WTC11 (cell line): ENCODE measurements at regions not wholly inside any gene's neighbourhood (a gene's known extent, or its start where the extent isn't known, plus 50 kb on each side); places are given as distances from the start of the nearest gene placed in this dataset.

Source experiments
- ATAC-seq: fragments of 200-7000 bp; cut with Tn5 transposase; 2 replicates; pipeline ENCODE4 v1.10.0; 2021; ENCODE audit warnings: mild to moderate bottlenecking, moderate library complexity
- CTCF ChIA-PET: fragments of 300-600 bp; sonication (Branson Sonifier 250); formaldehyde crosslinking; loops from one replicate; lab custom pipeline; 2021; ENCODE audit warnings: antibody characterized with exemption; lab: Charles Lee
- POLR2A ChIA-PET: fragments of 350-600 bp; sonication (Branson Sonifier 250); formaldehyde crosslinking; loops from one replicate; lab custom pipeline; 2021; ENCODE audit warnings: antibody characterized with exemption; lab: Charles Lee
- DNase-seq: peaks from one replicate; pipeline ENCODE4 v3.0.0; 2021; ENCODE audit warnings: low spot score
- H3K27ac Mint-ChIP-seq: 2 replicates; pipeline ENCODE4 v1.8.0; 2021; ENCODE audit warnings: mixed read lengths
- H3K27me3 Mint-ChIP-seq: 2 replicates; pipeline ENCODE4 v1.8.0; 2021; ENCODE audit warnings: low read depth, mild to moderate bottlenecking, moderate library complexity, mixed read lengths
- H3K36me3 Mint-ChIP-seq: 2 replicates; pipeline ENCODE4 v1.8.0; 2021; ENCODE audit warnings: mixed read lengths
- H3K4me1 Mint-ChIP-seq: 2 replicates; pipeline ENCODE4 v1.8.0; 2022; ENCODE audit warnings: mixed read lengths
- H3K4me3 Mint-ChIP-seq: 2 replicates; pipeline ENCODE4 v1.8.0; 2021; ENCODE audit warnings: mild to moderate bottlenecking, moderate library complexity, mixed read lengths
- H3K9me3 Mint-ChIP-seq: 2 replicates; pipeline ENCODE4 v1.8.0; 2021; ENCODE audit warnings: mixed read lengths
- ATF1 ChIP-seq: sonication (generic); formaldehyde crosslinking; IDR thresholded peaks from 2 replicates; pipeline ENCODE4 v1.8.1; 2023; ENCODE audit warnings: mild to moderate bottlenecking, moderate library complexity, missing genetic modification reagents
- CREM ChIP-seq: sonication (generic); formaldehyde crosslinking; IDR thresholded peaks from 2 replicates; pipeline ENCODE4 v1.8.1; 2022; ENCODE audit warnings: mild to moderate bottlenecking, missing genetic modification reagents, moderate library complexity
- EMX1 ChIP-seq: fragments of 250-450 bp; sonication (Bioruptor Pico); IDR thresholded peaks from 2 replicates; pipeline ENCODE4 v1.8.0; 2021; ENCODE audit warnings: mild to moderate bottlenecking
- FOXK1 ChIP-seq: sonication (generic); formaldehyde crosslinking; IDR thresholded peaks from 2 replicates; pipeline ENCODE4 v1.8.0; 2022; ENCODE audit warnings: mild to moderate bottlenecking, moderate library complexity, missing genetic modification reagents
- NR3C1 ChIP-seq: sonication (generic); formaldehyde crosslinking; conservative IDR thresholded peaks from 2 replicates; pipeline ENCODE4 v1.8.1; 2023; ENCODE audit warnings: low read depth, mild to moderate bottlenecking, missing genetic modification reagents
- PRRX2 ChIP-seq: fragments of 250-450 bp; sonication (Bioruptor Pico); IDR thresholded peaks from 2 replicates; pipeline ENCODE4 v1.8.0; 2021; ENCODE audit warnings: mild to moderate bottlenecking
- RELA ChIP-seq: sonication (generic); formaldehyde crosslinking; IDR thresholded peaks from 2 replicates; pipeline ENCODE4 v1.8.1; 2022; ENCODE audit warnings: missing genetic modification reagents, mild to moderate bottlenecking, borderline replicate concordance
- SMAD4 ChIP-seq: sonication (generic); formaldehyde crosslinking; IDR thresholded peaks from 2 replicates; pipeline ENCODE4 v1.8.0; 2022; ENCODE audit warnings: mild to moderate bottlenecking, missing genetic modification reagents
- SOX15 ChIP-seq: fragments of 250-450 bp; sonication (Bioruptor Pico); IDR thresholded peaks from 2 replicates; pipeline ENCODE4 v1.9.0; 2021; ENCODE audit warnings: mild to moderate bottlenecking
- ZNF219 ChIP-seq: sonication (generic); formaldehyde crosslinking; IDR thresholded peaks from 2 replicates; pipeline ENCODE4 v1.8.0; 2023; ENCODE audit warnings: missing genetic modification reagents, mild to moderate bottlenecking, borderline replicate concordance
- TF ChIP-seq, protein P1 (sequence below): sonication (generic); formaldehyde crosslinking; IDR thresholded peaks from 2 replicates; pipeline ENCODE4 v1.8.0; 2023; ENCODE audit warnings: missing genetic modification reagents, mild to moderate bottlenecking, borderline replicate concordance
- TF ChIP-seq, protein P2 (sequence below): sonication (generic); formaldehyde crosslinking; IDR thresholded peaks from 2 replicates; pipeline ENCODE4 v1.8.1; 2023; ENCODE audit warnings: mild to moderate bottlenecking, missing genetic modification reagents, moderate library complexity
- TF ChIP-seq, protein P3 (sequence below): sonication (generic); formaldehyde crosslinking; IDR thresholded peaks from 2 replicates; pipeline ENCODE4 v1.8.0; 2022; ENCODE audit warnings: missing genetic modification reagents
- TF ChIP-seq, protein P4 (sequence below): fragments of 250-450 bp; sonication (Bioruptor Pico); IDR thresholded peaks from 2 replicates; pipeline ENCODE4 v1.9.0; 2021; ENCODE audit warnings: moderate library complexity, mild to moderate bottlenecking, inconsistent platforms, borderline replicate concordance
- TF ChIP-seq, protein P5 (sequence below): sonication (generic); formaldehyde crosslinking; IDR thresholded peaks from 2 replicates; pipeline ENCODE4 v1.8.0; 2022; ENCODE audit warnings: mild to moderate bottlenecking, missing genetic modification reagents

DNA sequence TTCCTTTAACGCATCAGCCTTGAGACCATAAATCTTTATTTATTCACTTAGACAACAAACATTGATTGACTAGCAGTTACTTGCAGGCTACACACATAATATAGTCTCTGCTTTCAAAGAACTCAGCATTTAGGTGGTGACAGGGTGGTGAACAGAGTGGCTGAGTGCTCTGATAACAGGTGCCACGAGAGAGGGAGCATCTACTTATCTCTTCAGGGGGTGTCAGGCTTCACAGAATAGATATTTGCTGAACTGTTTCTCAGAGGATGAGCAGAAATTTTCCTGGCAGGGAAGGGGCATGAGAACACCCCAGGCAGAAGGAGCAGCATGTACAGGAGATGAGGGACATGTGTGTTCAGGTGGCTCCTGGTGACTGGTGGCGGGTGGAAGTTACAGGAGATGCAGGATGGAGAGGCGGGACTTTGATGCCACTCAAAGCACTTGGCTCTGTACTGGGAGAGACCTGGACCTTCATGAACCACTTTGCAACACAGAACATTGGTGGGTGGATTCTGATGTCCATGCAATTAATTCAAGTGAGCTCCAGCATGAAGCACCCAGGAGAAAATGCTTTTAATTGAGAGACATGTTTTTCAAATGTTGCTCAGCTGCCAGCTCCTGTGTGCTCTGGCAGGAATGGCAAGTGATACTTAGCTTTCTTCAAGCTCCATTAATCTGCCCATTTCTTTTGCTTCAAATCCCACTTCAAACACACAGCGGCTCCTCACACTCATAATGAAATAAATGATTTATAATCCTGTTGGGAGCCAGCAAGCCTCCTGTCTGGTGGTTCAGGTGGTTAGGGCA is 248.9 kb downstream of the MYCN start:
- POLR2A ChIA-PET = no interaction called here
- no peaks in the 10 kb centered on the region for H3K36me3 Mint-ChIP-seq
- DNase-seq (no peak), ATAC-seq (no peak)
- CTCF ChIA-PET = no interaction called here
- 0 out of 2 replicates have a peak, but pooled peaks cover 6% of the 10 kb centered on the region for H3K9me3 Mint-ChIP-seq
- peaks cover 25% of the 10 kb centered on the region for H3K4me1 Mint-ChIP-seq
- H3K4me3 Mint-ChIP-seq = no peak overlapping the region
- no peaks in the 10 kb centered on the region for H3K27me3 Mint-ChIP-seq
- H3K27ac Mint-ChIP-seq = no peak overlapping the region
- TF ChIP-seq ZNF219 = no peak

DNA sequence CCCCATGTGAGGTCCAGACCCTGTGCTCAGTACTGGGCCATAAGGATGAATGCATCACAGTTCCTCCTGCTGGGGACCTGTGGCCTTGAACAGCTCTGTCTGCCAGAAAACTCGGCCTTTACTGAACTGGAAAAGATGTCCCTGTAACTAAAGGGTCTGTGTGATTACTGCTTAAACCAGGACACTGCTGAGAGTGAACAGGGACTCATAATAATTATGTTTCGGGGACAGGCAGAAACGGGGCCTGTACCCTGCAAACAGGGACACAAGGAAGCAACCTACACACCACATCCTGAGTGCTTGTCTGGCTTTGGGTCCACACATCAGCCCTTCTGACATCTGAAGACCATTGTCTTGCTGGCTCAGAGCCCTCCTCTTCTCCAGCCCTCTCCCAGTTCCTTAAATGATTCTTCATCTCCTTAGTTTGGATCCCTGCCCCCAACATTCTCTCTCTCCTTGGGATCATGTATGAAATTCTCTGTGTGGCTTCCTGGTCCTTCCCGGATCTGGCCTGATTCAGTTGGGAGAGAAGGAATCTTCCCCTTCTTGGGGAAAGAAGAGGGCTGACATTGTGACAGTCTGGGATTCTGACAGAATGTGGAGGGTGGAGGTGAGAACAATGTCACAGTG is 248.0 kb downstream of the MYCN start:
- no peak for ATAC-seq
- no peaks in the 10 kb centered on the region for H3K36me3 Mint-ChIP-seq
- no peaks in the 10 kb centered on the region for H3K9me3 Mint-ChIP-seq
- H3K4me3 Mint-ChIP-seq = no peak overlapping the region
- peaks cover 25% of the 10 kb centered on the region for H3K4me1 Mint-ChIP-seq
- H3K27me3 Mint-ChIP-seq = no peaks in the 10 kb centered on the region
- no peak for TF ChIP-seq EMX1 (CRISPR knock-in tag)
- no peak for TF ChIP-seq PRRX2
- TF ChIP-seq RELA (CRISPR knock-in tag) = no peak
- TF ChIP-seq ATF1 (CRISPR knock-in tag) = no peak
- TF ChIP-seq NR3C1 (CRISPR knock-in tag) = no peak
- no peak for TF ChIP-seq CREM
- TF ChIP-seq, protein P1, sequence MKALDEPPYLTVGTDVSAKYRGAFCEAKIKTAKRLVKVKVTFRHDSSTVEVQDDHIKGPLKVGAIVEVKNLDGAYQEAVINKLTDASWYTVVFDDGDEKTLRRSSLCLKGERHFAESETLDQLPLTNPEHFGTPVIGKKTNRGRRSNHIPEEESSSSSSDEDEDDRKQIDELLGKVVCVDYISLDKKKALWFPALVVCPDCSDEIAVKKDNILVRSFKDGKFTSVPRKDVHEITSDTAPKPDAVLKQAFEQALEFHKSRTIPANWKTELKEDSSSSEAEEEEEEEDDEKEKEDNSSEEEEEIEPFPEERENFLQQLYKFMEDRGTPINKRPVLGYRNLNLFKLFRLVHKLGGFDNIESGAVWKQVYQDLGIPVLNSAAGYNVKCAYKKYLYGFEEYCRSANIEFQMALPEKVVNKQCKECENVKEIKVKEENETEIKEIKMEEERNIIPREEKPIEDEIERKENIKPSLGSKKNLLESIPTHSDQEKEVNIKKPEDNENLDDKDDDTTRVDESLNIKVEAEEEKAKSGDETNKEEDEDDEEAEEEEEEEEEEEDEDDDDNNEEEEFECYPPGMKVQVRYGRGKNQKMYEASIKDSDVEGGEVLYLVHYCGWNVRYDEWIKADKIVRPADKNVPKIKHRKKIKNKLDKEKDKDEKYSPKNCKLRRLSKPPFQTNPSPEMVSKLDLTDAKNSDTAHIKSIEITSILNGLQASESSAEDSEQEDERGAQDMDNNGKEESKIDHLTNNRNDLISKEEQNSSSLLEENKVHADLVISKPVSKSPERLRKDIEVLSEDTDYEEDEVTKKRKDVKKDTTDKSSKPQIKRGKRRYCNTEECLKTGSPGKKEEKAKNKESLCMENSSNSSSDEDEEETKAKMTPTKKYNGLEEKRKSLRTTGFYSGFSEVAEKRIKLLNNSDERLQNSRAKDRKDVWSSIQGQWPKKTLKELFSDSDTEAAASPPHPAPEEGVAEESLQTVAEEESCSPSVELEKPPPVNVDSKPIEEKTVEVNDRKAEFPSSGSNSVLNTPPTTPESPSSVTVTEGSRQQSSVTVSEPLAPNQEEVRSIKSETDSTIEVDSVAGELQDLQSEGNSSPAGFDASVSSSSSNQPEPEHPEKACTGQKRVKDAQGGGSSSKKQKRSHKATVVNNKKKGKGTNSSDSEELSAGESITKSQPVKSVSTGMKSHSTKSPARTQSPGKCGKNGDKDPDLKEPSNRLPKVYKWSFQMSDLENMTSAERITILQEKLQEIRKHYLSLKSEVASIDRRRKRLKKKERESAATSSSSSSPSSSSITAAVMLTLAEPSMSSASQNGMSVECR = no peak
- TF ChIP-seq, protein P2, sequence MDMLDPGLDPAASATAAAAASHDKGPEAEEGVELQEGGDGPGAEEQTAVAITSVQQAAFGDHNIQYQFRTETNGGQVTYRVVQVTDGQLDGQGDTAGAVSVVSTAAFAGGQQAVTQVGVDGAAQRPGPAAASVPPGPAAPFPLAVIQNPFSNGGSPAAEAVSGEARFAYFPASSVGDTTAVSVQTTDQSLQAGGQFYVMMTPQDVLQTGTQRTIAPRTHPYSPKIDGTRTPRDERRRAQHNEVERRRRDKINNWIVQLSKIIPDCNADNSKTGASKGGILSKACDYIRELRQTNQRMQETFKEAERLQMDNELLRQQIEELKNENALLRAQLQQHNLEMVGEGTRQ (CRISPR knock-in tag) = no peak
- no peak for TF ChIP-seq SMAD4
- TF ChIP-seq SOX15 (CRISPR knock-in tag) = no peak
- TF ChIP-seq, protein P3, sequence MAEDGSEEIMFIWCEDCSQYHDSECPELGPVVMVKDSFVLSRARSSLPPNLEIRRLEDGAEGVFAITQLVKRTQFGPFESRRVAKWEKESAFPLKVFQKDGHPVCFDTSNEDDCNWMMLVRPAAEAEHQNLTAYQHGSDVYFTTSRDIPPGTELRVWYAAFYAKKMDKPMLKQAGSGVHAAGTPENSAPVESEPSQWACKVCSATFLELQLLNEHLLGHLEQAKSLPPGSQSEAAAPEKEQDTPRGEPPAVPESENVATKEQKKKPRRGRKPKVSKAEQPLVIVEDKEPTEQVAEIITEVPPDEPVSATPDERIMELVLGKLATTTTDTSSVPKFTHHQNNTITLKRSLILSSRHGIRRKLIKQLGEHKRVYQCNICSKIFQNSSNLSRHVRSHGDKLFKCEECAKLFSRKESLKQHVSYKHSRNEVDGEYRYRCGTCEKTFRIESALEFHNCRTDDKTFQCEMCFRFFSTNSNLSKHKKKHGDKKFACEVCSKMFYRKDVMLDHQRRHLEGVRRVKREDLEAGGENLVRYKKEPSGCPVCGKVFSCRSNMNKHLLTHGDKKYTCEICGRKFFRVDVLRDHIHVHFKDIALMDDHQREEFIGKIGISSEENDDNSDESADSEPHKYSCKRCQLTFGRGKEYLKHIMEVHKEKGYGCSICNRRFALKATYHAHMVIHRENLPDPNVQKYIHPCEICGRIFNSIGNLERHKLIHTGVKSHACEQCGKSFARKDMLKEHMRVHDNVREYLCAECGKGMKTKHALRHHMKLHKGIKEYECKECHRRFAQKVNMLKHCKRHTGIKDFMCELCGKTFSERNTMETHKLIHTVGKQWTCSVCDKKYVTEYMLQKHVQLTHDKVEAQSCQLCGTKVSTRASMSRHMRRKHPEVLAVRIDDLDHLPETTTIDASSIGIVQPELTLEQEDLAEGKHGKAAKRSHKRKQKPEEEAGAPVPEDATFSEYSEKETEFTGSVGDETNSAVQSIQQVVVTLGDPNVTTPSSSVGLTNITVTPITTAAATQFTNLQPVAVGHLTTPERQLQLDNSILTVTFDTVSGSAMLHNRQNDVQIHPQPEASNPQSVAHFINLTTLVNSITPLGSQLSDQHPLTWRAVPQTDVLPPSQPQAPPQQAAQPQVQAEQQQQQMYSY (CRISPR knock-in tag) = no peak
- TF ChIP-seq, protein P4, sequence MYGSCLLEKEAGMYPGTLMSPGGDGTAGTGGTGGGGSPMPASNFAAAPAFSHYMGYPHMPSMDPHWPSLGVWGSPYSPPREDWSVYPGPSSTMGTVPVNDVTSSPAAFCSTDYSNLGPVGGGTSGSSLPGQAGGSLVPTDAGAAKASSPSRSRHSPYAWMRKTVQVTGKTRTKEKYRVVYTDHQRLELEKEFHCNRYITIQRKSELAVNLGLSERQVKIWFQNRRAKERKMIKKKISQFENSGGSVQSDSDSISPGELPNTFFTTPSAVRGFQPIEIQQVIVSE (CRISPR knock-in tag) = no peak
- no peak for TF ChIP-seq FOXK1 (CRISPR knock-in tag)
- TF ChIP-seq, protein P5, sequence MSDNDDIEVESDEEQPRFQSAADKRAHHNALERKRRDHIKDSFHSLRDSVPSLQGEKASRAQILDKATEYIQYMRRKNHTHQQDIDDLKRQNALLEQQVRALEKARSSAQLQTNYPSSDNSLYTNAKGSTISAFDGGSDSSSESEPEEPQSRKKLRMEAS (CRISPR knock-in tag) = no peak
- TF ChIP-seq, all 79 proteins: peak for 0
- H3K27ac Mint-ChIP-seq = peak overlapping the region; percentile 10; the same call in 1 of the 2 replicates
- no peak for DNase-seq
- ChIA-PET POLR2A (no interaction called here), CTCF (no interaction called here)
